Neuronal stem cell (in vitro differentiated cells): ENCODE measurements at regions not wholly inside any gene's neighbourhood (a gene's known extent, or its start where the extent isn't known, plus 50 kb on each side); places are given as distances from the start of the nearest gene placed in this dataset.
A peak's percentile ranks its signal among the peaks of the same experiment; 100 is the strongest.
"Not testable (repeated sequence)": the region's sequence is repeated elsewhere in the genome, so short reads cannot be mapped to it uniquely, and the experiment has no call there.

Experiments
- DNase-seq: peaks from one replicate; pipeline ENCODE4 v3.0.0-alpha.2; 2013; ENCODE audit warnings: low spot score
- H2AFZ ChIP-seq: one replicate; pipeline ENCODE4 v1.6.1; 2013; ENCODE audit warnings: mild to moderate bottlenecking, low read length, inconsistent platforms
- H2AK5ac ChIP-seq: 2 replicates; pipeline ENCODE4 v1.6.1; 2013; ENCODE audit warnings: low read depth, mild to moderate bottlenecking, inconsistent platforms, low read length, moderate library complexity, mixed read lengths
- H2BK120ac ChIP-seq: 2 replicates; pipeline ENCODE4 v1.6.1; 2013; ENCODE audit warnings: low read depth, mild to moderate bottlenecking, inconsistent platforms, low read length, moderate library complexity, mixed read lengths
- H2BK12ac ChIP-seq: one replicate; pipeline ENCODE4 v1.6.1; 2013; ENCODE audit warnings: low read length, inconsistent platforms
- H2BK15ac ChIP-seq: 2 replicates; pipeline ENCODE4 v1.6.1; 2013; ENCODE audit warnings: mild to moderate bottlenecking, low read length, inconsistent platforms, mixed read lengths
- H2BK5ac ChIP-seq: one replicate; pipeline ENCODE4 v1.6.1; 2013; ENCODE audit warnings: inconsistent platforms, mild to moderate bottlenecking, low read length, moderate library complexity
- H3K14ac ChIP-seq: one replicate; pipeline ENCODE4 v1.6.1; 2013; ENCODE audit warnings: low read length, inconsistent platforms
- H3K18ac ChIP-seq: 2 replicates; pipeline ENCODE4 v1.6.1; 2013; ENCODE audit warnings: low read length, inconsistent platforms
- H3K23ac ChIP-seq: 2 replicates; pipeline ENCODE4 v1.6.1; 2013; ENCODE audit warnings: low read depth, mild to moderate bottlenecking, mixed read lengths, low read length, inconsistent platforms; ENCODE audit not compliant: poor library complexity
- H3K27ac ChIP-seq: replicated peaks from 3 replicates; pipeline ENCODE4 v1.5.1; 2013; ENCODE audit warnings: low read length, inconsistent platforms
- H3K27me3 ChIP-seq, 3 experiments: 2 replicates each; pipeline ENCODE4 v1.6.1; 2013; ENCODE audit warnings: low read length in 3 of 3, mild to moderate bottlenecking in 2 of 3, inconsistent platforms in 1 of 3, low read depth in 1 of 3, mixed read lengths in 1 of 3, moderate library complexity in 1 of 3; ENCODE audit not compliant: control insufficient read depth in 3 of 3, insufficient read depth in 3 of 3
- H3K36me3 ChIP-seq, 2 donors: replicated peaks in 1 of 2; 2 replicates each; pipeline ENCODE4 v1.6.1; 2013; ENCODE audit warnings: low read length in 2 of 2; ENCODE audit not compliant: control insufficient read depth in 2 of 2, insufficient read depth in 2 of 2
- H3K4ac ChIP-seq: 2 replicates; pipeline ENCODE4 v1.6.1; 2013; ENCODE audit warnings: inconsistent platforms, mild to moderate bottlenecking, low read length, moderate library complexity
- H3K4me1 ChIP-seq, 2 donors: 1 replicate in 1 of 2; 2 replicates in 1 of 2; pipeline ENCODE4 v1.6.1; 2013; ENCODE audit warnings: low read length in 2 of 2, low read depth in 1 of 2; ENCODE audit not compliant: control insufficient read depth in 2 of 2, insufficient read depth in 1 of 2
- H3K4me2 ChIP-seq: one replicate; pipeline ENCODE4 v1.6.1; 2013; ENCODE audit warnings: mild to moderate bottlenecking, low read length, inconsistent platforms; ENCODE audit not compliant: insufficient read depth, poor library complexity, severe bottlenecking
- H3K4me3 ChIP-seq, 2 donors: 2 replicates each; pipeline ENCODE4 v1.5.1; 2013; ENCODE audit warnings: low read length in 2 of 2, mild to moderate bottlenecking in 2 of 2, inconsistent platforms in 1 of 2, moderate library complexity in 1 of 2
- H3K79me1 ChIP-seq: one replicate; pipeline ENCODE4 v1.6.1; 2013; ENCODE audit warnings: low read depth, mild to moderate bottlenecking, inconsistent platforms, low read length, moderate library complexity
- H3K9ac ChIP-seq: one replicate; pipeline ENCODE4 v1.6.1; 2013; ENCODE audit warnings: mild to moderate bottlenecking, low read depth, low read length, inconsistent platforms; ENCODE audit not compliant: poor library complexity
- H3K9me3 ChIP-seq, 2 donors: replicated peaks in 1 of 2; 2 replicates each; pipeline versions ENCODE3 to v1.6.1; 2013; ENCODE audit warnings: low read length in 2 of 2, mild to moderate bottlenecking in 2 of 2, inconsistent platforms in 1 of 2, low read depth in 1 of 2, mixed read lengths in 1 of 2, moderate library complexity in 1 of 2; ENCODE audit not compliant: control insufficient read depth in 2 of 2, insufficient read depth in 1 of 2
- H4K8ac ChIP-seq: one replicate; pipeline ENCODE4 v1.6.1; 2013; ENCODE audit warnings: low read depth, mild to moderate bottlenecking, inconsistent platforms, low read length, moderate library complexity
- H4K91ac ChIP-seq: one replicate; pipeline ENCODE4 v1.6.1; 2013; ENCODE audit warnings: low read length, low read depth, mild to moderate bottlenecking, inconsistent platforms; ENCODE audit not compliant: poor library complexity
- WGBS, 2 donors: extraction: QIAGEN DNeasy Blood & Tissue Kit; methylation state at CpG; one replicate each; pipeline ENCODE4 v1.1.7; 2013; ENCODE audit warnings: missing lambda C conversion rate in 2 of 2, mixed read lengths in 1 of 2; ENCODE audit not compliant: insufficient read length in 2 of 2, insufficient replicate concordance in 1 of 2; ENCODE audit errors: extremely low coverage in 2 of 2; 5-methylcytosine and 5-hydroxymethylcytosine counted together

DNA sequence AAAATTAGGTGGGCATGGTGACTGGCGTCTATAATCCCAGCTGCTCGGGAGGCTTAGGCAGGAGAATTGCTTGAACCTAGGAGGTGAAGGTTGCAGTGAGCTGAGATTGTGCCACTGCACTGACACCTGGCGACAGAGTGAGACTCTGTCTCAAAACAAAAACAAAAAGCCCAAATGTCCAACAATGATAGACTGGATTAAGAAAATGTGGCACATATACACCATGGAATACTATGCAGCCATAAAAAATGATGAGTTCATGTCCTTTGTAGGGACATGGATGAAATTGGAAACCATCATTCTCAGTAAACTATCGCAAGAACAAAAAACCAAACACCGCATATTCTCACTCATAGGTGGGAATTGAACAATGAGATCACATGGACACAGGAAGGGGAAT, 1385.6 kb downstream of the CDH12 start:
- H3K4me3 ChIP-seq, H2AK5ac ChIP-seq, H3K9ac ChIP-seq, DNase-seq, H3K36me3 ChIP-seq, H3K27ac ChIP-seq, H3K23ac ChIP-seq, H3K9me3 ChIP-seq, H4K8ac ChIP-seq, H2BK15ac ChIP-seq, H2BK12ac ChIP-seq, H3K18ac ChIP-seq, H3K4ac ChIP-seq, H3K4me2 ChIP-seq, H3K14ac ChIP-seq, H3K4me1 ChIP-seq, H4K91ac ChIP-seq, H2BK5ac ChIP-seq, H3K27me3 ChIP-seq, H2BK120ac ChIP-seq, H2AFZ ChIP-seq, H3K79me1 ChIP-seq: not testable (repeated sequence)
- no CpG with 5 or more reads among the region's 5 CpGs for WGBS, 2 donors

GRCh38 chr5:21459744-21460073, 1393.4 kb downstream of the CDH12 start:
- H3K18ac ChIP-seq, DNase-seq, H2BK12ac ChIP-seq, H2BK5ac ChIP-seq, H3K9me3 ChIP-seq, H3K14ac ChIP-seq, H3K79me1 ChIP-seq, H3K27me3 ChIP-seq, H2BK120ac ChIP-seq, H3K27ac ChIP-seq, H3K4ac ChIP-seq, H4K8ac ChIP-seq, H2AK5ac ChIP-seq, H3K36me3 ChIP-seq, H2BK15ac ChIP-seq, H3K23ac ChIP-seq, H4K91ac ChIP-seq, H3K4me1 ChIP-seq: not testable (repeated sequence)
- H3K9ac ChIP-seq, result peak overlapping the region; percentile 21
- H3K4me3 ChIP-seq, result peak overlapping the region; percentile 52 to 84
- H3K4me2 ChIP-seq, result peak overlapping the region; percentile 33
- H2AFZ ChIP-seq, result peak overlapping the region; percentile 84
- WGBS, 2 donors, result no CpG with 5 or more reads among the region's 7 CpGs

- Histone ChIP-seq H3K4me1 (no peaks in the 10 kb centered on the region), H2AK5ac (no peak overlapping the region), H3K14ac (no peak overlapping the region), H3K23ac (no peak overlapping the region), H3K27me3 (no peaks in the 10 kb centered on the region), H2BK5ac (no peak overlapping the region), H3K4ac (no peak overlapping the region), H3K4me3 (no peak overlapping the region), H3K36me3 (no peaks in the 10 kb centered on the region), H2BK12ac (no peak overlapping the region), H4K91ac (no peak overlapping the region), H3K18ac (no peak overlapping the region), H2BK120ac (no peak overlapping the region), H3K4me2 (no peak overlapping the region), H4K8ac (no peak overlapping the region), H3K9ac (no peak overlapping the region), H3K79me1 (no peaks in the 10 kb centered on the region), H3K9me3 (no peaks in the 10 kb centered on the region), H3K27ac (no peak overlapping the region), H2AFZ (no peak overlapping the region), H2BK15ac (no peak overlapping the region)
- no CpG with 5 or more reads among the region's 2 CpGs for WGBS, 2 donors
- no peak for DNase-seq
These were observed 1400.7 kb downstream of the CDH12 start for GRCh38 chr5:21452449-21452848.

GRCh38 chr5:21432646-21433045, 1420.5 kb downstream of the CDH12 start:
- Histone ChIP-seq H4K8ac (no peak overlapping the region), H2BK120ac (no peak overlapping the region), H2AFZ (no peak overlapping the region), H3K27ac (no peak overlapping the region), H4K91ac (no peak overlapping the region), H2BK15ac (no peak overlapping the region), H3K79me1 (no peaks in the 10 kb centered on the region), H2BK5ac (no peak overlapping the region), H3K36me3 (no peaks in the 10 kb centered on the region), H3K27me3 (no peaks in the 10 kb centered on the region), H3K4me1 (no peaks in the 10 kb centered on the region), H3K9me3 (no peaks in the 10 kb centered on the region), H3K18ac (no peak overlapping the region), H3K9ac (no peak overlapping the region), H2BK12ac (no peak overlapping the region), H2AK5ac (no peak overlapping the region), H3K4me3 (no peak overlapping the region), H3K14ac (no peak overlapping the region), H3K4me2 (no peak overlapping the region), H3K4ac (no peak overlapping the region), H3K23ac (no peak overlapping the region)
- no CpG with 5 or more reads among the region's 2 CpGs for WGBS, 2 donors
- no peak for DNase-seq
